K562 (cell line): ENCODE measurements at regions not wholly inside any gene's neighbourhood (a gene's known extent, or its start where the extent isn't known, plus 50 kb on each side); places are given as distances from the start of the nearest gene placed in this dataset.

Experiments
- ARID1B ChIP-seq: fragments of 450-650 bp; IDR thresholded peaks from 2 replicates; pipeline ENCODE4 v1.6.1; 2016; ENCODE audit warnings: antibody characterized with exemption, mild to moderate bottlenecking, inconsistent platforms
- CHCHD3 ChIP-seq: fragments of 250-450 bp; sonication (Bioruptor Pico); IDR thresholded peaks from 2 replicates; pipeline ENCODE4 v2.1.2; 2022; ENCODE audit warnings: mild to moderate bottlenecking
- CTCF ChIP-seq, 3 experiments: IDR thresholded peaks in 2 of 3; conservative IDR thresholded peaks in 1 of 3; 2 replicates each; pipeline ENCODE4 v1.5.1; 2011 to 2012; ENCODE audit warnings: low read length in 3 of 3, mild to moderate bottlenecking in 3 of 3, control low read depth in 2 of 3, improper control_type of control experiment in 1 of 3, inconsistent platforms in 1 of 3, low read depth in 1 of 3, mixed read lengths in 1 of 3, moderate library complexity in 1 of 3; ENCODE audit not compliant: insufficient read depth in 2 of 3
- GATAD2B ChIP-seq: fragments of 450-650 bp; IDR thresholded peaks from 2 replicates; pipeline ENCODE4 v1.6.1; 2017; ENCODE audit warnings: mild to moderate bottlenecking, borderline replicate concordance
- MTA2 ChIP-seq: fragments of 450-650 bp; IDR thresholded peaks from 2 replicates; pipeline ENCODE4 v1.6.1; 2016; ENCODE audit warnings: low read depth
- NONO ChIP-seq, 2 experiments: fragments of 200-400 bp in 1 of 2; fragments of 450-650 bp in 1 of 2; formaldehyde crosslinking in 1 of 2; IDR thresholded peaks; 2 replicates each; pipeline ENCODE4 v1.6.1; 2017; ENCODE audit warnings: low read depth in 2 of 2, mild to moderate bottlenecking in 2 of 2, moderate library complexity in 2 of 2, low read length in 1 of 2
- NR2F6 ChIP-seq: fragments of 450-650 bp; formaldehyde crosslinking; IDR thresholded peaks from 2 replicates; pipeline ENCODE4 v1.4.0; 2020; ENCODE audit warnings: mild to moderate bottlenecking
- STAT6 ChIP-seq: sonication (generic); formaldehyde crosslinking; IDR thresholded peaks from 2 replicates; pipeline ENCODE4 v1.8.1; 2023; ENCODE audit warnings: mild to moderate bottlenecking, missing genetic modification reagents
- TAF1 ChIP-seq: IDR thresholded peaks from 2 replicates; pipeline ENCODE4 v1.6.1; 2011; ENCODE audit warnings: mild to moderate bottlenecking, low read length, moderate library complexity; ENCODE audit not compliant: insufficient read depth, control insufficient read depth, severe bottlenecking; ENCODE audit errors: extremely low read depth

- TF ChIP-seq NONO (IDR thresholded peaks at IDR 0.05; ENCODE audit: low read depth in 2 of 2, low read length in 1 of 2) (no peak), MTA2 (no peak), TAF1 (no peak), CHCHD3 (CRISPR knock-in tag) (no peak), STAT6 (CRISPR knock-in tag) (no peak), CTCF (IDR thresholded peaks at IDR 0.05 in 2 of 3, conservative IDR thresholded peaks at IDR 0.05 in 1 of 3; ENCODE audit: insufficient read depth in 2 of 3, low read depth in 1 of 3, low read length in 3 of 3) (no peak), GATAD2B (no peak), NR2F6 (CRISPR knock-in tag) (no peak), ARID1B (no peak)
Measured at GRCh38 chr6:9620263-9620662, 794.6 kb downstream of the TFAP2A start.
